ENCODE measurements at regions not wholly inside any gene's neighbourhood (a gene's known extent, or its start where the extent isn't known, plus 50 kb on each side); places are given as distances from the start of the nearest gene placed in this dataset.

GRCh38 chr9:73553295-73553694, 401.6 kb downstream of the ANXA1 start:
- no peak for TF ChIP-seq CTCF (IDR thresholded peaks at IDR 0.05)
- TF ChIP-seq POLR2A (IDR thresholded peaks at IDR 0.05) = no peak

Data from testis (tissue), 2 donors.